AML-193 (cell line): ENCODE measurements at regions not wholly inside any gene's neighbourhood (a gene's known extent, or its start where the extent isn't known, plus 50 kb on each side); places are given as distances from the start of the nearest gene placed in this dataset.

Source experiments
- DNase-seq, 2 experiments: peaks; one replicate each; lab custom pipeline; 2025; lab: John Stamatoyannopoulos, UW

DNA sequence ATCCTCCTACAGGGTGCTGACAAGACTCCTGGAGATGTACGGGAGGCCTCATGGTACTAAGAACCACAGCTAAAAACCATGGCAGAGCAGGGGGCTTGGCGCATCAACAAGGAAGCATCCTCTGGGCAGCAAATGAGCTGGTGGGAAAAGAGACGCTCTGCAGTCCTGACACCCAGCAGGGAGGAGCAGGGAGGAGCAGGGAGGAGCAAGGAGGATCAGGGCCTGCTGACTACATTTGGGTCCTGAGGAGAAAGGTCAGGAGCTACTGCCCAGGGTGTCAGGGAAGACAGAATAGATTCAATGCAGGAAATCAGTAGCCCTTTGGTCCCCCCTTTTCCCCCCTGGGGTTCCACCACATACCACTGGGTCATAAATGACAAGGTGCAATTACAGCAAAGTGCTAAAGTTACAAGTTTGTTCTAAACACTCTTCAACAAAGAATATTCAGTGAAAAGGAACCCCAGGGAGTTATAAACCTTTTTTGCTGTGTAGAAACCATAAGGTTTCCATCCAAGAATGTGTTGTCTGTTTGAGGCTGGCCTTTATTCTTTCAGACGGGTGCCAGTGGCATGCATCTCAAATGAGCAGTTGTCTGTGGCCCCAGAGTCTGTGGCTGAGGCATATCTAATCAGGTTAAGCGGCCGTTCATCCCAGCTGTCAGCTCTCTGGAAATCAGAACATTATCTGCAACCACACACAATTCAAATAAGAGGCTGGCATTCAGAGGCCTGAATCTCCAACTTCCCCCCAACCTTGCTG lies 325.0 kb downstream of the CDC5L start:
- DNase-seq, result no peak

DNA sequence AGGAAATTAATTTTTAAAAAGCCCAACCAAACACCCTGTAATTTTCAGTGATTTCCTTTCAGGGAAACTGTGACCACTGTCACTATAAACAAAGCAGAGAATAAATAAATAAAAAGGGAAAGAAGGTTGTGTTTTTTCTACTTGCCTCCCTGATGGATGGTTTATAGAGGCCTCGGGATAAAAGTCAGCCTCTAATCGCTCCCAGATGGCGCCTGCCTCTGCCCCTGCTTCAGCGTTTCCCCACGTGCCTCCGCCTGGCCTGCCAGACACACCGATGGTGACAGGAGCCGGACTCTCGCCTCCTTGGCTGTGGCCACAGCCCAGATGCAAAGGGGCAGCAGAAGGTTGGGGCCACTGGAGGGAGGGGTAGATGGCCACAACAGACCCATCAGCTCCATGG lies 327.7 kb downstream of the CDC5L start:
- DNase-seq, result no peak

DNA sequence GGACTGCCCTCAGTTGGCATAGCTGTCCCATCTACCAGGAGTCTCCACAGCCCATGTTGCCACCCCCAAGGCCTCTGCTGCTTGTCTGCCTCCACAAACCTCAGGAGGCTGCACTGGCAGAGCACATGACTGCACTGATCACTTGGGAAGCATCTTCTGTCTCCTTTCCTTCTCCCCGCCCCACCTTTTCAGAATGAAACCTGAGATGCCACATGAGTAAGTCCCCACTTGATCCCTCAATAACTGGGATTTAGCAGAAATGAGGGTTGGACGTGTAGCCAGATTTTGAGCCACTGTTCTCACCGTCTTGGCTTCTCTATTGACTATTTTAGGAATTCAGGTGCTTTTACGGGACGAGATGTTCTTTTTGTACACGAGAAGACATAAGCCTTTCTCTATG lies 328.4 kb downstream of the CDC5L start:
- DNase-seq, result no peak

GRCh38 chr6:44717431-44717830 lies 329.9 kb downstream of the CDC5L start:
- DNase-seq, result no peak

DNA sequence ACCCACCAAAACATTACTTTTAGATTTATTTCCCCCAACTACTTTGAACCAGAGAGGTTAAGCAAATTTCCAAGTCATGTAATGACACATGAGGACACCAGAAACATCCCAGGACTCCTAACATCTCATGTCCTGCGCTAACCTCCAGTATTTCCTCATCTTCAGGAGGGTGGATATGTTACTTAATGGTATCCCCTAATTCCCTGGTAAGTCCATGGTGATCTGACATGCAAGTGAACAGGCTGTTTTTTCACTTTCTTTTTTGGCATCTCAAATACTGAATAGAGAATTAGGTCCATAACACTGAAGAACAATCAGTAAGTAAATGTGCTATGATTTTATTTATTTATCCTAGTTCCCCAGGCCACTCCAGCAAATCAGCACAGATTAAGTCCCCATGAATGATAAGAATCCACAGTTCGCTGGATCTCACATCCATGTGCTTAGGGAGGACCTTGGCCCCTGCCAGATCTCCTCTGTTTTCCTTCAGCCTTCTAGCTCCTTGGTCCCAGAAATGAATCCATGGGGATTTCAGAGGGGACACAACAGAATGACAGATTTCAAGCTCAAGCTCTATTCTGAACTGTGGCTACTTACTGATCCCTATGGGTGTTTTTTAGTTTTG lies 334.6 kb downstream of the CDC5L start:
- no peak for DNase-seq

- no peak for DNase-seq
These were observed 335.2 kb downstream of the CDC5L start for GRCh38 chr6:44722736-44723135.

DNA sequence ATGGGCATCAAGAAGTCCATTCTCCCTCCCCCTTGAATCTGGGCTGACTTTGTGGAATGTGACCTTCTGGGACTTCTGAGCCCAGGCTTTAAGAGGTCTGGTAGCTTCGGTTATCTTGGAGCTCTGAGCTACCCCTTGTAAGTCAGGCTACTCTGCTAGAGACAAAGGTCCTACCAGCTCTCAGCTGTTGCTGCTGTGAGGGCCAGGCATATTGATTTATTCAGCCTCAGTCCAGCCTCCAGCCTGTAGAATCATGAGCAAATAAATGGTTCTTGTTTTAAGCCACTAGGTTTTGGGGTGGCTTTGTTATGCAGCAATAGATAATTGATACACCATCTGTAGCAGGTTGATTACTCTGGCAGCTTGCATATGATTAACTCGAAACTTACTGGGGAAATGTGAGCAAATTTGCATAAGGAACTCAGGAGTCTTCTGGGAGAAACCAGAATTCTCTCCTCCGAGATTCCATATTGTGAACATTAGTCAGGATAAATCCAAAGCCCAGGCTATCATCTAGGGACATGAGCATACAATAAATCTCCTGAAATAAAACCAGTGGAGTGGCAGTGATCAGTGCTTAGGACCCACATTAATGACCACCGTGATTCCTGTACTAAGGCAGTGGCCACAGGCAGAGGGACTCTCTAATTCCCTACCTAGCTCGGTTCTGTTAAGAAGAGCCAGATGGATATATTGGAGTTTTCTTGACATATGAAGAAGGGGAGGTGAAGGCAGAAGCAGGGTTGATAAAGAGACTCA lies 336.1 kb downstream of the CDC5L start:
- no peak for DNase-seq

- no peak for DNase-seq
These were observed 337.6 kb downstream of the CDC5L start for GRCh38 chr6:44725070-44725469.

GRCh38 chr6:44727651-44728630 lies 340.4 kb downstream of the CDC5L start:
- no peak for DNase-seq

DNA sequence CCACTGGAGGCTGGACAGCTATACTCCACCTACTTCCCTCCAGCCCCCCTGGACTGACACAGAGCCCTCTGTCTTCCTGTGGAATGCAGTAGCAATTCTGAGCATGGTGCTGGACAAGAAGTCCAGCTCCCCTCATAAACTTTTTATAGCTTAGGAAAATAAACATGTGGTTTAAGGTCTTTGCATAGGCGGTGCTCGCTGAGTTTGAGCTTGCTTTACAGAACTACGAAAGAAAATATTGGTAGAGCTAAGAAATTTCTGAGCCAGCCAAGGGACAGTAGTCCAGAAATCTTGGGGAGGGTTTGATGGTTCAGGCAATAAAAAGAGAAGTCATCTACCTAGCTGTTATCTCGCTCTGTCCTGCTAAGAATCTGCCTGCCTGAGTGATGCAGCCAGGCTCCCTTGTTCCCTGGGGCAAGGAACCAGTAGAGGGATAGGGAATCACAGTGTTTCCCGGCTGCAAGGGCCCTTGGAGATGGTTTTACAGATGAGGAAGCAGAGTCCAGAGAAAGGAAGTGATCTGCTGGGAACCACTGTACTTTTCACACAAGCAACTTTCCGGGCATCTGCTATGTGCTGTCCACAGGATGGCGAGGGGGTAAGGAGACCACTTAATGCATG lies 343.4 kb downstream of the CDC5L start:
- DNase-seq, result no peak

DNA sequence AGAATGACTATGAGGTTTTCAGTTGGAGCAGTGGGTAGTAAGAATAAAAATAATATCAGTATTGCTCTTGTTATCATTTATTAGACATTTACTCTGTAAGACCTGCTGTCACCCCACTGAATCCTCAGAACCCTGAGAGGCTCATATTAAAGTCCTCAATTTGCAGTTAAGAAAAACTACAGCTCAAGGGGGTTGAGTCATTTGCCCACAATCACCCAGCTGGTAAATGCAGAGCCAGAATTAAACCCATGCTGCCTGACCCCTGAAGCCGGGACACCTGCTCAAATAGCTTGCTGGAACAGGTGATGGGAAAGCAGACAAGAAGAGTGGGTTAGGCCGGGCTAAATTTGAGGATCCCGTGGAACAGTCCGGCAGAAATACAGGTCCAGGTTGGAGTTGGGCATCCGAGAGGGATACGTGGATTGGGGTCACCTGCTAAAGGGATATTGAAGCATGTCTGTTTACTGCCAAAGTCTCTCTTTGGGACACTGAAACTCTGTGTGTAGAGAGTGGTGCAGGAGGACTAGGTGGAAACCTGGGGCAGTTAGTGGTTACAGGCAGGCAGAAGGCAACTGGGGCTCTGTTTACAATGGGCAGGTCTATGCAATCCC lies 344.1 kb downstream of the CDC5L start:
- DNase-seq, result no peak

- no peak for DNase-seq
These were observed 344.7 kb downstream of the CDC5L start for GRCh38 chr6:44732243-44732642.

DNA sequence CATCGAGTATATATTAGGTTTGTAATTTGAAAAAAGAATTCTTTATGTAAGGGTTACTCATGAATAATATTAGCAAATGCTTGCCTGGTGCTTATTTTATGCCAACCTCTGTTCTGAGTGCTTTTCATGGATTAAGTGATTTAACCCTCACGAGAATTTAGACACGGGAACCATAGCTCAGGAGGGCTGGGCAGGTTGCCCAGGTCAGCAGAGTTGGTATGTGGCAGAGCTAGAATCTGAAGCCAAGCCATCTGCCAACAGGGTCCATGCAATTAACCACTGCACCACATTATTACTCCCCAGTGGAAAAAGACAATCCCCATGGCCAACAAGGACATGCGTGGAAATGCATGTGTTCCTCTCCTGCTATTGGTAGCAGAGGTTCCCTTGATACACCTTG lies 345.6 kb downstream of the CDC5L start:
- DNase-seq, result no peak

DNA sequence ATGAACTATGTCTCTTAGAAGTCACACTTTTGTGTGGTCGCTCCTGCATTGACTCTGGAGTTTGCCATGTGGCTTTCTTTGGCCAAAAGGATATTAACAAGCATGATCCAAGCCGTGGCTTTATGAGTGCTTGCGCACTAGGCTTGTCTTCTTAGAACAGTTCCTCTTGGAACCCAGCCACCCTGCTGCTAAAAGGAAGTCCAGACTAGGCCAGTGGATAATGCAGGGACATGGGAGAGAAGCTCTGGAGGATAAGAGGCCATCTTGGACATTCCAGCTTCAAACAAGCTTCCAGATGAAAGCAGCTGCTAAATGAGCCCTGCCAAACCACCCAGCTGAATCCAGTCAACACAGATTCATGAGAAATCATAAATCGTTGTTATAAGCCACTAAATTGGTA lies 346.4 kb downstream of the CDC5L start:
- DNase-seq, result no peak

GRCh38 chr6:44734886-44735629 lies 347.6 kb downstream of the CDC5L start:
- DNase-seq, result no peak

DNA sequence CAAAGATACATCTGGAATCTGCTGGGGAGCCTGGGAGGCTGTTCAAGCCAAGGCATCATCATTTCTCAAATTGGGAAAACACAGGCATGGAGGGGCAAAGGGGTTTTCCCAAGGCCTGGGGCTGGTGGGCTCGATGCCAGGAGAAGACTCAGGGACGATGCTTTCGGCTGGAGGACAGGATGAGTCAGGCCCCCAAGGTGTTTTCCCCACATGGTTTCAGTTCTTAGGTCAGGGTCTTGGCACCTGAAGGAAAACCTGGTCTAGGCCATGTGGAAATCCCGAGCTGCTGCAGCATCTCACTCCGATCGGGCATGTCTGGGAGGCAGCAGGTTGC lies 348.1 kb downstream of the CDC5L start:
- no peak for DNase-seq

- DNase-seq, result no peak
These were observed 349.8 kb downstream of the CDC5L start for GRCh38 chr6:44737341-44737740.

DNA sequence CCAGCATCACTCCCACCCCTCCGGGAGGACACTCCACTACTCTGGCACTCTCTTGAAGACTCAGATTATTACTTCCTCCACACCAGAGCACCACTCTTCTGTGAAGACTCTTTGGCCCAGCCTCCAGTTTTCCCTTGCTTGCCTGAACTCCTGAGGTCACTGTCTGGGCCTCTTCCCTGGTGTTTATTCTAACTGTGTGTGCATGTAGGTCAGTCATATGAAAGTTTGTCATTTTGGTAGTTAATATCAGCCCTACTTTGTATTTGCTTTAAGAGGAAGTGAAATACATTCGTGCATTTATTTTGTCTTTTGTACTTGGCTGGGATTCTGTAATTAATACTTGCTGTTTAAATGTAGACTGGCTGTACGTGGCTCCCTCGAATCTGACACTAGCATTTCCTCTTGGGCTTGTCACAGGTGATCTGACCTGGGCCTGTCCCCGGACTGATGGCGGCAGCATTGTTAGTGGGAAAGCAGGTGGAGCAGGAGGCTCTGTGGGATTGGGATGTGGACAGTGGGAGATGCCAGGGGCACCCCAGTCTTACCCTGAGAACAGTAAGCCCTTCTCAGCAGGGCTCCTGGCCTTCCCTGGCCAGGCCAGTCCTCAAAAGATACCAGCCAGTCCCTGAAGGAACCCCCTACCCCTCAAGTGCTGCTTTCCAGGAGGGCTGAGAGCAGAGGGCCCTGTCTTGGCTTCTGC lies 350.5 kb downstream of the CDC5L start:
- no peak for DNase-seq

- DNase-seq, result no peak
These were observed 351.2 kb downstream of the CDC5L start for GRCh38 chr6:44738601-44739146.

- DNase-seq, result no peak
These were observed 351.7 kb downstream of the CDC5L start for GRCh38 chr6:44739181-44739580.
